Transverse colon (tissue), 4 donors: ENCODE measurements at regions not wholly inside any gene's neighbourhood (a gene's known extent, or its start where the extent isn't known, plus 50 kb on each side); places are given as distances from the start of the nearest gene placed in this dataset.

Source experiments
- DNase-seq: peaks from one replicate; pipeline ENCODE4 v3.0.0-alpha.2; 2019
- H3K27ac ChIP-seq, 4 donors: fragments of 200-600 bp; sonication (generic); 2 replicates each; pipeline ENCODE4 v1.5.1; 2016 to 2018; ENCODE audit warnings: inconsistent platforms in 4 of 4
- H3K27me3 ChIP-seq: fragments of 200-600 bp; sonication (generic); 2 replicates; pipeline ENCODE4 v1.5.1; 2017; ENCODE audit warnings: inconsistent platforms
- H3K36me3 ChIP-seq, 4 donors: fragments of 200-600 bp; sonication (generic); 2 replicates each; pipeline ENCODE4 v1.5.1; 2017 to 2019; ENCODE audit warnings: inconsistent platforms in 4 of 4
- H3K4me1 ChIP-seq, 4 donors: fragments of 200-600 bp; sonication (generic); 2 replicates each; pipeline ENCODE4 v1.5.1; 2017 to 2020; ENCODE audit warnings: inconsistent platforms in 4 of 4
- H3K4me3 ChIP-seq, 4 donors: fragments of 200-600 bp; sonication (generic); 1 replicate in 1 of 4; 2 replicates in 3 of 4; pipeline versions ENCODE4 v1.5.1 to v1.6.1; 2017 to 2019; ENCODE audit warnings: inconsistent platforms in 4 of 4
- H3K9me3 ChIP-seq, 2 donors: fragments of 200-600 bp; sonication (generic); 2 replicates each; pipeline ENCODE4 v1.5.1; 2017 to 2019; ENCODE audit warnings: inconsistent platforms in 2 of 2
- CTCF ChIP-seq, 5 experiments: fragments of 200-600 bp in 3 of 5; fragments of 450-650 bp in 2 of 5; sonication (generic) in 3 of 5; IDR thresholded peaks; 1 replicate in 2 of 5; 2 replicates in 3 of 5; pipeline ENCODE4 v1.5.1; 2016 to 2017; ENCODE audit warnings: antibody characterized with exemption in 5 of 5, inconsistent platforms in 3 of 5, mild to moderate bottlenecking in 2 of 5, moderate library complexity in 1 of 5
- EP300 ChIP-seq: sonication (generic); formaldehyde crosslinking; IDR thresholded peaks from one replicate; pipeline ENCODE4 v1.6.1; 2017; ENCODE audit warnings: antibody characterized with exemption, low read depth
- POLR2A ChIP-seq: fragments of 450-650 bp; IDR thresholded peaks from one replicate; pipeline ENCODE4 v1.6.1; 2016; ENCODE audit warnings: antibody characterized with exemption, mild to moderate bottlenecking, moderate library complexity
- POLR2AphosphoS5 ChIP-seq, 3 donors: sonication (generic); formaldehyde crosslinking; IDR thresholded peaks; one replicate each; pipeline ENCODE4 v1.6.1; 2016; ENCODE audit warnings: antibody characterized with exemption in 3 of 3
- WGBS, 2 donors: methylation state at CpG; one replicate each; pipeline ENCODE4 v1.1.5; 2018; ENCODE audit warnings: low coverage in 1 of 2; 5-methylcytosine and 5-hydroxymethylcytosine counted together
- in situ Hi-C, 4 donors: fragments of 200-750 bp; cut with MboI; loops; one replicate each; pipeline versions ENCODE4 v1.15.0 to v1.15.1; 2017; ENCODE audit warnings: low sequenced_read_pairs in 3 of 4, low pct_ligation_motif_present in 1 of 4, low pct_unique_long_range_greater_than_20kb in 1 of 4
- intact Hi-C: fragments of 100-400 bp; cut with DNase I; formaldehyde crosslinking; loops from one replicate; pipeline ENCODE4 v1.15.1; 2023; ENCODE audit warnings: low total_unique reads

GRCh38 chr3:153385343-153385742 lies 223.3 kb downstream of the RAP2B start:
- intact Hi-C loops (no loop called here), in situ Hi-C loops (no loop called here)
- H3K9me3 ChIP-seq = no peaks in the 10 kb centered on the region
- no peak for TF ChIP-seq POLR2A
- TF ChIP-seq CTCF (IDR thresholded peaks at IDR 0.05) = no peak
- no peak for TF ChIP-seq EP300
- no peak for TF ChIP-seq POLR2AphosphoS5 (IDR thresholded peaks at IDR 0.05)
- DNase-seq = no peak
- H3K4me3 ChIP-seq = no peak overlapping the region
- no peaks in the 10 kb centered on the region for H3K27me3 ChIP-seq
- H3K27ac ChIP-seq = no peak overlapping the region
- H3K4me1 ChIP-seq = no peaks in the 10 kb centered on the region
- no peaks in the 10 kb centered on the region for H3K36me3 ChIP-seq

GRCh38 chr3:153392363-153392762 lies 230.3 kb downstream of the RAP2B start:
- TF ChIP-seq CTCF (IDR thresholded peaks at IDR 0.05) = no peak
- TF ChIP-seq POLR2A = no peak
- TF ChIP-seq EP300 = no peak
- TF ChIP-seq POLR2AphosphoS5 (IDR thresholded peaks at IDR 0.05) = no peak
- in situ Hi-C loops = no loop called here
- no peak overlapping the region for H3K4me3 ChIP-seq
- no peak overlapping the region for H3K27ac ChIP-seq
- DNase-seq = no peak
- WGBS, 2 donors = 72 to 88% methylated on average over 2 of the region's 2 CpGs
- H3K27me3 ChIP-seq = no peaks in the 10 kb centered on the region
- H3K36me3 ChIP-seq = no peaks in the 10 kb centered on the region
- intact Hi-C loops = no loop called here
- H3K4me1 ChIP-seq = no peaks in the 10 kb centered on the region
- peaks cover 0 to 4% of the 10 kb centered on the region in 2 donors for H3K9me3 ChIP-seq

- Histone ChIP-seq H3K4me3 (no peak overlapping the region), H3K4me1 (peaks cover 0 to 1% (median 0%) of the 10 kb centered on the region in 4 donors), H3K9me3 (peaks cover 0 to 4% of the 10 kb centered on the region in 2 donors), H3K27ac (no peak overlapping the region), H3K27me3 (no peaks in the 10 kb centered on the region), H3K36me3 (no peaks in the 10 kb centered on the region)
- 86 to 89% methylated on average over 1 of the region's 1 CpG for WGBS, 2 donors
- TF ChIP-seq CTCF (IDR thresholded peaks at IDR 0.05) = no peak
- no peak for TF ChIP-seq POLR2AphosphoS5 (IDR thresholded peaks at IDR 0.05)
- no peak for TF ChIP-seq POLR2A
- no peak for TF ChIP-seq EP300
- in situ Hi-C loops = no loop called here
- intact Hi-C loops = no loop called here
- DNase-seq = no peak
Observed at GRCh38 chr3:153394017-153394416, 232.0 kb downstream of the RAP2B start.

- WGBS, 2 donors = 84% methylated on average over 2 of the region's 2 CpGs; no CpG with 5 or more reads in 1 of the 2 donors
- Histone ChIP-seq H3K27me3 (no peaks in the 10 kb centered on the region), H3K36me3 (no peaks in the 10 kb centered on the region), H3K9me3 (peaks cover 0 to 4% of the 10 kb centered on the region in 2 donors), H3K4me3 (no peak overlapping the region), H3K4me1 (peaks cover 0 to 4% (median 0%) of the 10 kb centered on the region in 4 donors), H3K27ac (no peak overlapping the region)
- in situ Hi-C loops = no loop called here
- TF ChIP-seq CTCF (IDR thresholded peaks at IDR 0.05) = no peak
- no peak for TF ChIP-seq POLR2AphosphoS5 (IDR thresholded peaks at IDR 0.05)
- TF ChIP-seq EP300 = no peak
- TF ChIP-seq POLR2A = no peak
- DNase-seq = no peak
- intact Hi-C loops = no loop called here
Observed at GRCh38 chr3:153396581-153396980, 234.6 kb downstream of the RAP2B start.
